HL-60 (cell line): ENCODE measurements at regions not wholly inside any gene's neighbourhood (a gene's known extent, or its start where the extent isn't known, plus 50 kb on each side); places are given as distances from the start of the nearest gene placed in this dataset.

Experiments used
- GABPA ChIP-seq: IDR thresholded peaks from 2 replicates; pipeline ENCODE4 v1.6.1; 2012; ENCODE audit warnings: low read depth
- POLR2AphosphoS5 ChIP-seq: IDR thresholded peaks from 2 replicates; pipeline ENCODE4 v1.6.1; 2012; ENCODE audit warnings: low read depth
- SPI1 ChIP-seq: IDR thresholded peaks from 2 replicates; pipeline ENCODE4 v1.6.1; 2012; ENCODE audit warnings: low read depth, mild to moderate bottlenecking, borderline replicate concordance
- TF ChIP-seq, protein P1 (sequence below): IDR thresholded peaks from one replicate; pipeline ENCODE4 v1.5.1; 2011; ENCODE audit warnings: low read length, control low read depth, inconsistent platforms; ENCODE audit not compliant: insufficient read depth
- TF ChIP-seq, protein P2 (sequence below): IDR thresholded peaks from 2 replicates; pipeline ENCODE4 v1.6.1; 2012; ENCODE audit warnings: low read depth; ENCODE audit not compliant: insufficient replicate concordance

DNA sequence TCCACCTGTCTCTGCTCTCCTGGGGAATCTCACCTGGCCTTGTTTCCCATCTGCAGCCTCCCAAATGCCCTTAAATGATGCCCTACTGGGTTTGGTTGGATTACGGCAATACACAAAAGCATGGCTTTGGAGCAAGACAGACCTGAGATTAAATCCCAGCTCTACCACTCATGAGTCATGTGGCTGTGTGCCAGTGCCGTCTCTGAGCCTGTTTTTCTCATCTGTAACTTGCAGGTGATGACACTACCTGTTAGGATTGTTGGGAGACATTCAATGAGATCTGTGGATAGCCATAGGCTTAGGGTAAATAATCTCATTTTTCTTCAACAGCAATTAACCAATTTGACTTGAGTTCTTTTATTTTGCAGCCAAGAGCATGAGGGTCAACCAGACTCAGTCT, 240.3 kb downstream of the MAF start:
- TF ChIP-seq, protein P1, sequence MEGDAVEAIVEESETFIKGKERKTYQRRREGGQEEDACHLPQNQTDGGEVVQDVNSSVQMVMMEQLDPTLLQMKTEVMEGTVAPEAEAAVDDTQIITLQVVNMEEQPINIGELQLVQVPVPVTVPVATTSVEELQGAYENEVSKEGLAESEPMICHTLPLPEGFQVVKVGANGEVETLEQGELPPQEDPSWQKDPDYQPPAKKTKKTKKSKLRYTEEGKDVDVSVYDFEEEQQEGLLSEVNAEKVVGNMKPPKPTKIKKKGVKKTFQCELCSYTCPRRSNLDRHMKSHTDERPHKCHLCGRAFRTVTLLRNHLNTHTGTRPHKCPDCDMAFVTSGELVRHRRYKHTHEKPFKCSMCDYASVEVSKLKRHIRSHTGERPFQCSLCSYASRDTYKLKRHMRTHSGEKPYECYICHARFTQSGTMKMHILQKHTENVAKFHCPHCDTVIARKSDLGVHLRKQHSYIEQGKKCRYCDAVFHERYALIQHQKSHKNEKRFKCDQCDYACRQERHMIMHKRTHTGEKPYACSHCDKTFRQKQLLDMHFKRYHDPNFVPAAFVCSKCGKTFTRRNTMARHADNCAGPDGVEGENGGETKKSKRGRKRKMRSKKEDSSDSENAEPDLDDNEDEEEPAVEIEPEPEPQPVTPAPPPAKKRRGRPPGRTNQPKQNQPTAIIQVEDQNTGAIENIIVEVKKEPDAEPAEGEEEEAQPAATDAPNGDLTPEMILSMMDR = no peak
- TF ChIP-seq GABPA = no peak
- TF ChIP-seq POLR2AphosphoS5 = no peak
- TF ChIP-seq, protein P2, sequence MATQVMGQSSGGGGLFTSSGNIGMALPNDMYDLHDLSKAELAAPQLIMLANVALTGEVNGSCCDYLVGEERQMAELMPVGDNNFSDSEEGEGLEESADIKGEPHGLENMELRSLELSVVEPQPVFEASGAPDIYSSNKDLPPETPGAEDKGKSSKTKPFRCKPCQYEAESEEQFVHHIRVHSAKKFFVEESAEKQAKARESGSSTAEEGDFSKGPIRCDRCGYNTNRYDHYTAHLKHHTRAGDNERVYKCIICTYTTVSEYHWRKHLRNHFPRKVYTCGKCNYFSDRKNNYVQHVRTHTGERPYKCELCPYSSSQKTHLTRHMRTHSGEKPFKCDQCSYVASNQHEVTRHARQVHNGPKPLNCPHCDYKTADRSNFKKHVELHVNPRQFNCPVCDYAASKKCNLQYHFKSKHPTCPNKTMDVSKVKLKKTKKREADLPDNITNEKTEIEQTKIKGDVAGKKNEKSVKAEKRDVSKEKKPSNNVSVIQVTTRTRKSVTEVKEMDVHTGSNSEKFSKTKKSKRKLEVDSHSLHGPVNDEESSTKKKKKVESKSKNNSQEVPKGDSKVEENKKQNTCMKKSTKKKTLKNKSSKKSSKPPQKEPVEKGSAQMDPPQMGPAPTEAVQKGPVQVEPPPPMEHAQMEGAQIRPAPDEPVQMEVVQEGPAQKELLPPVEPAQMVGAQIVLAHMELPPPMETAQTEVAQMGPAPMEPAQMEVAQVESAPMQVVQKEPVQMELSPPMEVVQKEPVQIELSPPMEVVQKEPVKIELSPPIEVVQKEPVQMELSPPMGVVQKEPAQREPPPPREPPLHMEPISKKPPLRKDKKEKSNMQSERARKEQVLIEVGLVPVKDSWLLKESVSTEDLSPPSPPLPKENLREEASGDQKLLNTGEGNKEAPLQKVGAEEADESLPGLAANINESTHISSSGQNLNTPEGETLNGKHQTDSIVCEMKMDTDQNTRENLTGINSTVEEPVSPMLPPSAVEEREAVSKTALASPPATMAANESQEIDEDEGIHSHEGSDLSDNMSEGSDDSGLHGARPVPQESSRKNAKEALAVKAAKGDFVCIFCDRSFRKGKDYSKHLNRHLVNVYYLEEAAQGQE = no peak
- no peak for TF ChIP-seq SPI1
